ENCODE measurements at regions not wholly inside any gene's neighbourhood (a gene's known extent, or its start where the extent isn't known, plus 50 kb on each side); places are given as distances from the start of the nearest gene placed in this dataset.
"Not testable (repeated sequence)": the region's sequence is repeated elsewhere in the genome, so short reads cannot be mapped to it uniquely, and the experiment has no call there.

GRCh38 chr2:113386780-113387433 is 50.6 kb upstream of the ZNG1B start:
- H3K4me1 ChIP-seq (ENCODE audit: control insufficient read depth, insufficient read depth, low read length); H4K20me1 ChIP-seq (ENCODE audit: insufficient read depth, low read length); CTCF ChIA-PET; dilution Hi-C loops (cut with HindIII; ENCODE audit: low sequenced_read_pairs, unreplicated experiment); H3K14ac ChIP-seq (replicated peaks; ENCODE audit: low read depth, low read length); H3K36me3 ChIP-seq (ENCODE audit: control insufficient read depth, insufficient read depth, low read length); H2AFZ ChIP-seq (replicated peaks; ENCODE audit: low read length, poor library complexity); H3K27ac ChIP-seq (ENCODE audit: insufficient read depth, low read length); H2AK5ac ChIP-seq (ENCODE audit: low read depth, low read length); DNase-seq; H2BK120ac ChIP-seq (ENCODE audit: low read depth, low read length); H3K9me1 ChIP-seq (ENCODE audit: insufficient read depth, low read length); H2BK20ac ChIP-seq (ENCODE audit: low read depth, low read length); BruUV-seq (replicated peaks); H3K9me3 ChIP-seq (ENCODE audit: control insufficient read depth, insufficient read depth, low read length); H3K4me3 ChIP-seq (ENCODE audit: insufficient read depth, low read depth, low read length); H4K5ac ChIP-seq (ENCODE audit: low read depth, low read length); intact Hi-C loops (cut with micrococcal nuclease); H2BK5ac ChIP-seq (ENCODE audit: low read depth, low read length, poor library complexity, severe bottlenecking); H2AK9ac ChIP-seq (replicated peaks; ENCODE audit: low read depth, low read length, poor library complexity); H3K56ac ChIP-seq (ENCODE audit: extremely low read depth, insufficient read depth, low read length); H3K4me2 ChIP-seq (ENCODE audit: low read depth, low read length); H3K9ac ChIP-seq (ENCODE audit: low read depth, low read length); in situ Hi-C loops (cut with MboI; ENCODE audit: low sequenced_read_pairs); H4K8ac ChIP-seq (ENCODE audit: low read depth in 2 of 2, low read length in 2 of 2); ATAC-seq (ENCODE audit: low read depth); H3K23ac ChIP-seq (ENCODE audit: low read depth, low read length); H2BK15ac ChIP-seq (ENCODE audit: low read depth, low read length); H4K91ac ChIP-seq (ENCODE audit: insufficient read depth, low read depth, low read length); POLR2A ChIA-PET (ENCODE audit: unreplicated experiment); H3K18ac ChIP-seq (ENCODE audit: low read depth, low read length); H3K4ac ChIP-seq (ENCODE audit: low read depth, low read length); H3K79me1 ChIP-seq (ENCODE audit: low read depth in 1 of 2, low read length in 2 of 2): not testable (repeated sequence)
- no CpG with 5 or more reads among the region's 6 CpGs for WGBS, 2 experiments (ENCODE audit: extremely low coverage in 2 of 2, insufficient read length in 1 of 2)
- peaks cover 10% of the 10 kb centered on the region for H3K27me3 ChIP-seq (ENCODE audit: control insufficient read depth, insufficient read depth, low read length)

DNA sequence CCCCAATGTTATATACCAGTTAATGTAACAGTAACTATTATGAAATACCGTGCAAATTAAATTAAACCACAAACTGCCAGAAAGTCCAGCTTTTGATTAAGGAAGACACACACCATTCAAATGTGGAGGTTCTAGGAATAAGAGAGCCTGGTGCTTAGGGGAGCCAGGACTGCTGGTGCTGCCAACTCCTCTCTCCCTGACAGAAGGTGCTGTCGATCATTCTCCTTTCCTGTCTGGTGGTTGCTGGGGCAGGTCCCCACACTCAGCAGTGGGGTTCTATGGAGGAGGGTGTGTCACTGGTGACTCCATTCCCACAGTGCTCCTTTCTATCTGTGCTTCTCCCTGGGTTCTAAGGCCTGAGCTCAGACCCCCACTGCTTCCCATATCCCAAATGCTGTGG is 57.9 kb upstream of the ZNG1B start:
- H3K36me3 ChIP-seq (ENCODE audit: control insufficient read depth, insufficient read depth, low read length); H3K9me3 ChIP-seq (ENCODE audit: control insufficient read depth, insufficient read depth, low read length); H2AK5ac ChIP-seq (ENCODE audit: low read depth, low read length); H2BK5ac ChIP-seq (ENCODE audit: low read depth, low read length, poor library complexity, severe bottlenecking); H3K79me1 ChIP-seq (ENCODE audit: low read depth in 1 of 2, low read length in 2 of 2); H3K14ac ChIP-seq (replicated peaks; ENCODE audit: low read depth, low read length); ATAC-seq (ENCODE audit: low read depth); BruUV-seq (replicated peaks); H2BK20ac ChIP-seq (ENCODE audit: low read depth, low read length); H3K18ac ChIP-seq (ENCODE audit: low read depth, low read length); H3K4me1 ChIP-seq (ENCODE audit: control insufficient read depth, insufficient read depth, low read length); CTCF ChIA-PET; H3K4ac ChIP-seq (ENCODE audit: low read depth, low read length); H3K27ac ChIP-seq (ENCODE audit: insufficient read depth, low read length); H3K4me3 ChIP-seq (ENCODE audit: insufficient read depth, low read depth, low read length); H2BK15ac ChIP-seq (ENCODE audit: low read depth, low read length); H3K4me2 ChIP-seq (ENCODE audit: low read depth, low read length); H3K23ac ChIP-seq (ENCODE audit: low read depth, low read length); intact Hi-C loops (cut with micrococcal nuclease); H2AK9ac ChIP-seq (replicated peaks; ENCODE audit: low read depth, low read length, poor library complexity); POLR2A ChIA-PET (ENCODE audit: unreplicated experiment); H4K20me1 ChIP-seq (ENCODE audit: insufficient read depth, low read length); DNase-seq; in situ Hi-C loops (cut with MboI; ENCODE audit: low sequenced_read_pairs); H2BK120ac ChIP-seq (ENCODE audit: low read depth, low read length); H3K9me1 ChIP-seq (ENCODE audit: insufficient read depth, low read length); H4K5ac ChIP-seq (ENCODE audit: low read depth, low read length); H2AFZ ChIP-seq (replicated peaks; ENCODE audit: low read length, poor library complexity); H4K8ac ChIP-seq (ENCODE audit: low read depth in 2 of 2, low read length in 2 of 2); H4K91ac ChIP-seq (ENCODE audit: insufficient read depth, low read depth, low read length); H3K9ac ChIP-seq (ENCODE audit: low read depth, low read length); dilution Hi-C loops (cut with HindIII; ENCODE audit: low sequenced_read_pairs, unreplicated experiment); H3K56ac ChIP-seq (ENCODE audit: extremely low read depth, insufficient read depth, low read length): not testable (repeated sequence)
- no CpG with 5 or more reads among the region's 2 CpGs for WGBS, 2 experiments (ENCODE audit: extremely low coverage in 2 of 2, insufficient read length in 1 of 2)
- H3K27me3 ChIP-seq (ENCODE audit: control insufficient read depth, insufficient read depth, low read length) = peaks cover 16% of the 10 kb centered on the region
